Left colon (tissue), 2 donors: ENCODE measurements at regions not wholly inside any gene's neighbourhood (a gene's known extent, or its start where the extent isn't known, plus 50 kb on each side); places are given as distances from the start of the nearest gene placed in this dataset.

ENCODE experiments used
- ATAC-seq: fragments of 200-7000 bp; cut with Tn5 transposase; one replicate; pipeline ENCODE4 v1.9.1; 2020; ENCODE audit warnings: mild to moderate bottlenecking, moderate library complexity
- DNase-seq, 2 donors: peaks; one replicate each; pipeline ENCODE4 v3.0.0-alpha.2; 2020
- intact Hi-C, 2 donors: fragments of 100-400 bp; cut with DNase I in 1 of 2; cut with micrococcal nuclease in 1 of 2; formaldehyde crosslinking; loops; one replicate each; pipeline versions ENCODE4 v1.11.2 to v1.14.0; 2022; cut with DNase I, micrococcal nuclease
- donor health status: DM: no; HTN: no; CAD: no.
- donor health status: DM: yes; HTN: yes; CAD: no.

DNA sequence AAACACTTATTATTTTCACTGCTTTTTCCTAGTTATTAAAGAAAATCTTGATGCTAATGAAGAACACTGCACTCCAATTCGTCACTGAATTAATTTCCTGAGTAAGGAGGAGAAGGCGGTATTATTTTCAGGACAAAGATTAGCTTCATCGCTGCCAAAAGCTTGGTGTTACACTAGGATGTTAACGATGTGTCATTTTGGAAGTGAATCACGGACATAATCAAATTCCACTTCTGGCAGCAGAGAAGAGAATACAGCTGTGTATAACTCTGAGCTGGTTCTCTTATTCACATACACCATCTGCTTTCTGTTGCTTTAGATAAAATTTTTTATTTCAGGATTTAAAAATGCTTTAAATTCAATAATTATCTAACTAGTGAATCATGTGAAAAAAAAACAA is 74.1 kb downstream of the SCG2 start:
- intact Hi-C loops = no loop called here
- no peak for ATAC-seq
- no peak for DNase-seq

DNA sequence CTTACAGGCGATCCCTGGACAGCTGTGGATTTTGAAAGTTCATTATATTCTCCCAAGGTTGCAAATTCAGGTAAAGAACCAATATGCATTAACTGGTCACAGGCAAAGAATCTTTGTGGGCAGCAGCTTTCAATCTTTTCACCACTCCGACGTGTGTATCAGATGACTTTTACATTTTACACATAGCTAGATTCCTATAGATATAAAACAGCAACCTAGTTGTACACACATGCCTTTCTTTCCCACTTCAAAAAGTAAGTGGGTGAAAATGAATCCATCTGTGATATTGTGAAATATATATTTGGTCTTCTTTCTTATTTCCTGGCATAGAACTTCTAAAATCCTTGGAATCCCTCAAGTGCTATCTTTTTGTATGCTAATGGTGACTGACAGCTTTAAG is 72.5 kb downstream of the SCG2 start:
- intact Hi-C loops = no loop called here
- DNase-seq (no peak), ATAC-seq (no peak)

DNA sequence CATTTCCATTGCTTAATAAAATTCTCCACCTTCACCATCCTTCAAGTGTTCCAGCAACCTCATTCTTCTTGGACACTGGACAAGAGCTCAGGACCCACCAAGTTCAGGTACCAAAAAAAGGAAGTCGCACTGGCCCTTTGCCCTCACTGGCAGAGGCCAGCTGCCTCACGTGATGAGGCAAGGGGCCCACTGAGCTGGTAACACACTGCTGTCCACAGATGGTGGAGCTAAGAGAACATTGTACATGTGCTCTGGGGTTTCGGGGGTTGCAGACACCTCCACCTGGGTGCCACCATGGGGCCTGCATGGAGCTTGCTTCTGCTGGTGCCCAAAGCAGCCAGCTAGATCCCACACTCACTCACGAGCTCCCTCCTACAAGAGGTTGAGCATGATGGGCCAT is 71.3 kb downstream of the SCG2 start:
- ATAC-seq (no peak), DNase-seq (no peak)
- intact Hi-C loops = no loop called here

DNA sequence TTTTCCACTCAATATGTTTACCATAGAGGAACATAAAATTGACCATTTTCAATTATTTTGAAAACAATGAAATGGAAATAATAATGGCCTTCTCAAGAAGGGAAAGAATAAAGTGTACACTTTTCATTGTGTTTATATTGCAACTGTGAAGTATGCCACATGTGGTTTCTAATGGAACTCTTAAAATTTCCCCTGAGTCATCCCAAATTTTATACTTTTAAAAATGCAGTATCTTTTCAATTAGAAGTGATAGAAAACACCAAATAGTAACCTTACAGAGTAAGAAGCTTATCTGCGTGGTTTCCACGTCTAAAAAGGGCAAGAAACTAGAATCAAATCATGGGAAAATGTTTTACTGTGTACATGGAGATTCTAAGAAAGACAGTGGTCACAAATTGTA is 70.0 kb downstream of the SCG2 start:
- ATAC-seq = no peak
- DNase-seq = no peak
- intact Hi-C loops = no loop called here

DNA sequence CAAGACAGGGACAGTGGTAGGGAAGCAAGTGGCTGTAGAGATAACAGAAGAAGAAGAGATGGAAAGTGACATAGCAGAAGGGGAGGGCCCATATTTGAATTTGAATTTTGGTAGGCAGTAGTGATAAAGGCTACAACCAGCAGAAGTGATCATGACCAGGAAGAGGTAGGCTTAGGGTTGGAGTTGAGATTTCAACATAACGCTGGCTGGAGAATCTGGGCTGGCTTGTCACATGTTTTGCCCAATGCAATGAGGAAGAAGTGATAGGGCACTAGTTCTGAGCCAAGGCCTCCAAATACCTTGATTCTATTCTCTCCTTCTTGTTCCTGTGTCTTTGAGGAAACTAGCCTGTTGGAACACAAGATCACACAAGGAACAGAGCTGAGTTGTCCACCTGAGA is 69.4 kb downstream of the SCG2 start:
- intact Hi-C loops = no loop called here
- ATAC-seq = no peak

DNA sequence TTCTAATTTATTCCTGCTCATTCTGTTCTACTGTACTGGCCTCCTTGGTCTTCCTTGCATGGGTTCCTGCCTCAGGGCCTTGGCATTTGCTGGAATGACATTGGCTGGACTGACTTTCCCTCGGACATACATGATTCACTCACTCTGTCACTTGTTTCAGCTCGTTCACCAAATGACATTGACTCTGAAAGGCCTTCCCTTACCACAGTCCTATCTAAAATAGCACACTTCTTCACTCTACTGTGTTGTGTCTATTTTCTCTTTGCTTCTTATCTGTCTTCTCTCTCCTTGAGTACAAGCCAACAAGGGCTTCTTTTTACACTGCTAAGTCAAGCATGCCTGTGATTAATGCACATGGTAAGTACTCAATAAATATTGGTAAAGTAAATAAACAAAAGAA is 65.6 kb downstream of the SCG2 start:
- ATAC-seq = no peak
- DNase-seq = no peak
- intact Hi-C loops = no loop called here

More for the DNA sequence above, 69.4 kb downstream of the SCG2 start:
- DNase-seq = no peak

DNA sequence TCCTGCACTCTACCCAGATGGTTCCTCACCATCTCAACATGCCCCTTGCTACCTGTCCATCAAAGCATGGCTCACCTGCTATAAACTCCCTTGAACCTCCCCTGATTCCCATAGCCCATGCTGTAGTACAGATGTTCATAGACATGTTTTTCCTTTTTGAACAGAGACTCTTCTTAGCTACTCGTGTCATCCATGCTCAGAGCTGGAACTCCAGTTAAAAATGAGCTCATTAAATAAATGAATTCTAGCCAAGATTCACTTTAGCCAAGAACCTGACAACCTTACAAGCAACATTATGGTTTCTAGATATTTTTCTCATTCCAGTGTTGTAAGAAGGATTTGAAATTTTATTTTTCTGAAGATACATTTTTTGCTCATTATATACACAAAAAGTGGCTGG is 65.0 kb downstream of the SCG2 start:
- intact Hi-C loops = no loop called here
- no peak for ATAC-seq
- no peak for DNase-seq

DNA sequence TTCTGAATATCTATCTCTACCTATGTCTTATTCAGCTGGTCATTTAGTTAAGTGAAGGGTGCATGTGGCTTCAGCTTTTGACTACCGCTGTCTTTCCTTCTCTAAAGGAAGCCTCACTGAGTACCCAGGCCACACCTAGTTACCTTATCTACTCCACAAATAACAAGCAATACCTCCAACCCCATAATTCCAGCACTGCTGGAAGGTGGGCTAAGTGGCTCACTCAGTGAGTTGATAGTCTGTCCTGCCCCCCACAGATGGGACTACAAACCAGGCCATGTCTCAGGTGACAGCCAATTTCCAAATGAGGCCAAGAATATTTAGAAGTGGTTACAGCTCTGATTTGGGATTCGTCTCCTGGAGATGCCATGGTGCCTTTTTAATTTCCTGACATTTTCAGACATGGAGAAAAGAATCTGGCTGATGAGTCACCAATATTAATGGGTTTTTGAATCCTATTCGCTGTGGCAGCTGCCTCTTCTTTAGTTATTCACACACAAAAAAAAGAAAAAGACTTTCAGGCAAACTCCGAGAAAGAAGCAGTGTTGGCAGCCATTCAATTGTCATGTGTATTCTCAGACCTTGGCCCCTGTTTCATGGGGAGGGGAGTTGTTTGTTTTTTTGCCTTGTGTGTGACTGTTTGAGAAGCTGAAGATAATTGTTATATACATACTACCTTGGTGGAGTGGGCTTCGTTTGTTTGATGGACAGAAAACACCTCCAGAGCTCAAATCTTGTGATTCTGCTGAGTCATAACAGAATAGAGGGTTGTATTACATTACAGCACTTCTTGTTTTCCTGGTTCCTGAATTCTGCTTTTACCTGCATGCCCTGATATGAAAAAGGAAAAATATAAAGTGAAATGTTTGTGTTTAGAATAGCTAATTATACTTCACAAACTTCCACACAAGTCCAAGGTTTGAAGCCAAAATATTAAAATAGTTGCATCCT is 64.2 kb downstream of the SCG2 start:
- DNase-seq = no peak
- intact Hi-C loops = no loop called here
- no peak for ATAC-seq

DNA sequence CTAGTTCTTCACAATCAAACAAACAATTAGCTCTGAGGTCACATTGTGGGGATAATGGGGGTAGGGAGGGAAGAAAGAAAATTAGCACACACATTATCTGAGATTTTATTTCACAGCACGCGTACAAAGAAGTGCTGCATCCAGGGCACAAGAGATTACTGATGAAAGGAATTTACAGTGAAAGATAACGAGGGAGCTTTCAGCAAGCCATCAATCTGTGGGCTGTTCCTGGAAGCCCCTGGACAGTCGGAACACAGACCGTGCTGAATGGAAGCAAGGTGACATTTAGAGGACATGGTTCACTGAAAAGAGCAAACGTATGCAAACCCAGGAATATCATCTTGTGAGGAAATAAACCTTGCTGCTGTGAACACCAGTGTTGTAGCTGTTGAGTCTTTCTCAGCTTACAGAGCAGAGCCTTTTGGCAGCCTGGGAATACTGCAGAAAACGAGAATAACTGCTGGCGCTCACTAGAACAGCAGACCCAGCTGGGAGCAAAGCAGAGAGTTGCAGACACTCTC is 63.2 kb downstream of the SCG2 start:
- DNase-seq (no peak), ATAC-seq (no peak)
- intact Hi-C loops = no loop called here

DNA sequence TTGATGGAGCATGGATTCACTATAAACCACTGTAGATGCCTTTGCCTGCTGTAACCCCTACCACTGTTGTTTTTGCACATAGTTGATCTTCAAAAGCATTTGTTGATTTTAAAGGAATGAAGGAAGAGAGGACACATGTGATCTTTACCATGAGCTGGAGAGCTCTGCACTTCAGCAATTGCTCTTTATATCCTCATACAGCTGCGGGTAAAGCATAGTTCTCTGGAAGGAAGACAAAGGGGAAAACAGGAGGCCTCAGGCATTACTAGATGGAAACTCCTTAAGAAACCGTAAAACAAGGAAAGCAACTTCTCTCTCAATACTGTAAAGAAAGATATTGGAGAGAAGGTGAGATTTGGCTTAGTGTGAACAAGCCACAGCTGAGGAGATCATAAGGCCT is 60.6 kb downstream of the SCG2 start:
- intact Hi-C loops = no loop called here
- no peak for DNase-seq
- ATAC-seq = no peak

DNA sequence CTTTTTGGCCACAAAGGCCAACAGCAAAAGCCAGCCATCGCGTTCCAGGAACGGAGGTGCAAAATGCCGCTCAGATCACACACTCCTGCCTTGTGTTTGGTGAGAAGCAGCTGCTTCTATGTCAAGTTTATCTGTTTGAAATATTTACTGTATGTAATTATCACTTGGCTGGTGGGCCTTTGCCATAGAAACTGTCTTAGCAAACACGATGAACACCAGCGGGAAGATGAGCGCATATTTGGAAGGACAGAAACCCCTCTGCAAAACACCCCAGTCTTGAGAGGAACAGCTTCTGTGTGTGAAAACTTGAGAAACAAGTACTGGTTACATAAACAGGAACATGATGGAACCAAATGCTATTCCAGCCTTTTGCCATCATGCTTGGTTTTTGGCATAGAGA is 59.7 kb downstream of the SCG2 start:
- intact Hi-C loops = no loop called here
- no peak for DNase-seq
- ATAC-seq = no peak

DNA sequence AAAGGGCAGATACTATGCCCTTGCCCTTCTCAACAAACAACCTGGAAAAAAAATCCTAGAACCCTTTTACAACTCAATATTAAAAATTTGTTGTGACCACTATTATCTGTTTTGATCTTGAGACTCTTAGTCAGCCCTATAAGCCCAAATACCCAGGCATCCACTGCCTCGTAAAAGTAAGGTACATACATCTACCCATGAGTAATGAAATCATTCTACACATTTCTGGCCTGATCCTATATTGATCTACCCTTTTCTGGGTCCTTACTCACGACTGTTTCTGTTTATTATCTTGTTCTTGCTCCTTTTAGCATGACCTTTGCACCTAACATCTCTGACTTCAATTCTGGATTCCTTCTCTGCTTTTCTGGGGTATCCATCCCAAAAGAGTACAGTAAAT is 56.8 kb downstream of the SCG2 start:
- no peak for DNase-seq
- ATAC-seq = no peak
- intact Hi-C loops = no loop called here

DNA sequence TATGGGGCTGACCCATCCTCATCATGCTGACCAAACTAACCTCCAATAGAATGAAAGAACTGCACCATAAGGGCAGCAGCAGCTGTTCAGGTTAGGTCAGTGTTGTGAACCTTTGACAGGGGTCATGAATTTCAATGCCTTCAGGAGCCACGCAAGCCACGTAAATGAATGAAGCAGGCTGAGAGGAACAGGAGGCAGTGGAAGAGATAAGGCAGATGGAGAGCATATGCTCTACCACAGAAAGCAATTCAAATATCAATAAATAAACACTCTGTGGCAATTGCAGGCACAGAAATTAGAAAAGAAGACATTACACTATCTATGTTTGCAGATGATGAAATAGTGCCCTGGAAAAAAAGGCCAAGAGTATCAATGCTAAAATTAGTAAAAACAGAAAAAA is 56.3 kb downstream of the SCG2 start:
- intact Hi-C loops = no loop called here
- no peak for DNase-seq
- no peak for ATAC-seq
